Kidney epithelial cell (primary cell): ENCODE measurements at regions not wholly inside any gene's neighbourhood (a gene's known extent, or its start where the extent isn't known, plus 50 kb on each side); places are given as distances from the start of the nearest gene placed in this dataset.

Experiments used
- DNase-seq: peaks from one replicate; pipeline ENCODE4 v3.0.0-alpha.2; 2010; ENCODE audit warnings: low read depth
- H3K27me3 ChIP-seq: 2 replicates; pipeline ENCODE4 v1.6.0; 2011; ENCODE audit warnings: low read length; ENCODE audit not compliant: control insufficient read depth, insufficient read depth
- H3K36me3 ChIP-seq: 2 replicates; pipeline ENCODE4 v1.5.1; 2011; ENCODE audit warnings: low read length; ENCODE audit not compliant: control insufficient read depth, insufficient read depth
- H3K4me3 ChIP-seq: 2 replicates; pipeline ENCODE4 v1.5.1; 2011; ENCODE audit warnings: low read depth, mild to moderate bottlenecking, control low read depth, low read length
- CTCF ChIP-seq: IDR thresholded peaks from 2 replicates; pipeline ENCODE4 v1.5.1; 2011; ENCODE audit warnings: mild to moderate bottlenecking, moderate library complexity, low read length, control low read depth, inconsistent platforms; ENCODE audit not compliant: insufficient read depth, poor library complexity, severe bottlenecking

GRCh38 chr18:70420146-70420898, 131.5 kb downstream of the SOCS6 start:
- Histone ChIP-seq H3K36me3 (no peaks in the 10 kb centered on the region), H3K27me3 (no peaks in the 10 kb centered on the region), H3K4me3 (no peak overlapping the region)
- no peak for TF ChIP-seq CTCF
- no peak for DNase-seq

- H3K36me3 ChIP-seq = no peaks in the 10 kb centered on the region
- DNase-seq = no peak
- TF ChIP-seq CTCF = no peak
- H3K27me3 ChIP-seq = no peaks in the 10 kb centered on the region
- no peak overlapping the region for H3K4me3 ChIP-seq
Observed at GRCh38 chr18:70419526-70419925, 130.7 kb downstream of the SOCS6 start.

GRCh38 chr18:70418546-70419311, 129.9 kb downstream of the SOCS6 start:
- no peak for DNase-seq
- TF ChIP-seq CTCF = no peak
- H3K4me3 ChIP-seq = no peak overlapping the region
- H3K27me3 ChIP-seq = no peaks in the 10 kb centered on the region
- no peaks in the 10 kb centered on the region for H3K36me3 ChIP-seq

GRCh38 chr18:70417847-70418246, 129.0 kb downstream of the SOCS6 start:
- H3K4me3 ChIP-seq = no peak overlapping the region
- no peak for TF ChIP-seq CTCF
- no peak for DNase-seq
- H3K27me3 ChIP-seq = no peaks in the 10 kb centered on the region
- no peaks in the 10 kb centered on the region for H3K36me3 ChIP-seq

- no peak for TF ChIP-seq CTCF
- no peaks in the 10 kb centered on the region for H3K36me3 ChIP-seq
- no peaks in the 10 kb centered on the region for H3K27me3 ChIP-seq
- no peak for DNase-seq
- no peak overlapping the region for H3K4me3 ChIP-seq
Observed at GRCh38 chr18:70416496-70416895, 127.7 kb downstream of the SOCS6 start.
